Mesenchymal stem cell (in vitro differentiated cells and primary cell): ENCODE measurements at regions not wholly inside any gene's neighbourhood (a gene's known extent, or its start where the extent isn't known, plus 50 kb on each side); places are given as distances from the start of the nearest gene placed in this dataset.

Experiments used
- DNase-seq: peaks from one replicate; pipeline ENCODE4 v3.0.0-alpha.2; 2013
- H2AFZ ChIP-seq: one replicate; pipeline ENCODE4 v1.6.1; 2013; ENCODE audit warnings: low read depth, mild to moderate bottlenecking, control low read depth, inconsistent platforms, low read length, moderate library complexity
- H2AK5ac ChIP-seq: 2 replicates; pipeline ENCODE4 v1.6.1; 2013; ENCODE audit warnings: low read length, moderate library complexity, mild to moderate bottlenecking, inconsistent platforms; ENCODE audit not compliant: severe bottlenecking
- H2BK120ac ChIP-seq: one replicate; pipeline ENCODE4 v1.6.1; 2013; ENCODE audit warnings: low read depth, mild to moderate bottlenecking, inconsistent platforms, low read length, moderate library complexity
- H2BK12ac ChIP-seq, 2 experiments: one replicate each; pipeline ENCODE4 v1.6.1; 2013; ENCODE audit warnings: inconsistent platforms in 2 of 2, low read length in 2 of 2, mild to moderate bottlenecking in 2 of 2, moderate library complexity in 2 of 2, control low read depth in 1 of 2
- H2BK15ac ChIP-seq: one replicate; pipeline ENCODE4 v1.6.1; 2013; ENCODE audit warnings: mild to moderate bottlenecking, low read depth, inconsistent platforms; ENCODE audit not compliant: poor library complexity, severe bottlenecking
- H2BK5ac ChIP-seq: 2 replicates; pipeline ENCODE4 v1.6.1; 2013; ENCODE audit warnings: low read depth, mild to moderate bottlenecking, low read length, control low read depth, inconsistent platforms; ENCODE audit not compliant: poor library complexity, severe bottlenecking
- H3K14ac ChIP-seq, 2 experiments: one replicate each; pipeline ENCODE4 v1.6.1; 2013; ENCODE audit warnings: inconsistent platforms in 2 of 2, low read length in 2 of 2, control low read depth in 1 of 2, mild to moderate bottlenecking in 1 of 2, moderate library complexity in 1 of 2
- H3K18ac ChIP-seq, 2 experiments: one replicate each; pipeline ENCODE4 v1.6.1; 2013; ENCODE audit warnings: inconsistent platforms in 2 of 2, low read length in 2 of 2, control low read depth in 1 of 2, low read depth in 1 of 2, mild to moderate bottlenecking in 1 of 2
- H3K23ac ChIP-seq, 2 experiments: one replicate each; pipeline ENCODE4 v1.6.1; 2013; ENCODE audit warnings: inconsistent platforms in 2 of 2, low read length in 2 of 2, mild to moderate bottlenecking in 2 of 2, moderate library complexity in 2 of 2, control low read depth in 1 of 2
- H3K27ac ChIP-seq: 2 replicates; pipeline ENCODE4 v1.5.1; 2013; ENCODE audit warnings: mild to moderate bottlenecking, moderate library complexity, low read length, control low read depth, inconsistent platforms; ENCODE audit not compliant: poor library complexity, severe bottlenecking
- H3K27me3 ChIP-seq, 2 experiments: 2 replicates each; pipeline versions ENCODE4 v1.6.1 to v1.7.0; 2013; ENCODE audit warnings: low read length in 2 of 2, mild to moderate bottlenecking in 2 of 2, moderate library complexity in 2 of 2, control low read depth in 1 of 2, inconsistent platforms in 1 of 2; ENCODE audit not compliant: control insufficient read depth in 1 of 2, insufficient read depth in 1 of 2
- H3K36me3 ChIP-seq, 2 experiments: 2 replicates each; pipeline versions ENCODE4 v1.6.1 to v1.7.0; 2013; ENCODE audit warnings: low read length in 2 of 2, control low read depth in 1 of 2, inconsistent platforms in 1 of 2, low read depth in 1 of 2, mild to moderate bottlenecking in 1 of 2; ENCODE audit not compliant: insufficient read depth in 2 of 2, control insufficient read depth in 1 of 2
- H3K4ac ChIP-seq, 2 experiments: one replicate each; pipeline ENCODE4 v1.6.1; 2013; ENCODE audit warnings: inconsistent platforms in 2 of 2, low read length in 2 of 2, mild to moderate bottlenecking in 2 of 2, moderate library complexity in 2 of 2, control low read depth in 1 of 2, low read depth in 1 of 2
- H3K4me1 ChIP-seq: 2 replicates; pipeline ENCODE4 v1.6.1; 2013; ENCODE audit warnings: low read depth, low read length, control low read depth; ENCODE audit not compliant: control insufficient read depth, insufficient read depth
- H3K4me2 ChIP-seq: 2 replicates; pipeline ENCODE4 v1.6.1; 2013; ENCODE audit warnings: low read length, mild to moderate bottlenecking, inconsistent platforms; ENCODE audit not compliant: poor library complexity, severe bottlenecking
- H3K4me3 ChIP-seq, 2 experiments: 2 replicates each; pipeline versions ENCODE4 v1.5.1 to v1.7.0; 2013; ENCODE audit warnings: low read length in 2 of 2, mild to moderate bottlenecking in 2 of 2, control low read depth in 1 of 2, low read depth in 1 of 2; ENCODE audit not compliant: insufficient read depth in 1 of 2
- H3K79me1 ChIP-seq: replicated peaks from 2 replicates; pipeline ENCODE4 v1.6.1; 2013; ENCODE audit warnings: mild to moderate bottlenecking, control low read depth, low read length, inconsistent platforms; ENCODE audit not compliant: poor library complexity, severe bottlenecking
- H3K9ac ChIP-seq: 2 replicates; pipeline ENCODE4 v1.7.0; 2013; ENCODE audit warnings: mild to moderate bottlenecking, low read length, moderate library complexity
- H3K9me3 ChIP-seq: 2 replicates; pipeline ENCODE4 v1.7.0; 2013; ENCODE audit warnings: mild to moderate bottlenecking, low read length; ENCODE audit not compliant: control insufficient read depth
- H4K8ac ChIP-seq: one replicate; pipeline ENCODE4 v1.6.1; 2013; ENCODE audit warnings: inconsistent platforms, mild to moderate bottlenecking, low read length, moderate library complexity
- H4K91ac ChIP-seq: one replicate; pipeline ENCODE4 v1.6.1; 2013; ENCODE audit warnings: mild to moderate bottlenecking, low read length, inconsistent platforms
- WGBS: methylation state at CpG from one replicate; pipeline ENCODE4 v1.1.7; 2013; ENCODE audit warnings: mixed read lengths; 5-methylcytosine and 5-hydroxymethylcytosine counted together

DNA sequence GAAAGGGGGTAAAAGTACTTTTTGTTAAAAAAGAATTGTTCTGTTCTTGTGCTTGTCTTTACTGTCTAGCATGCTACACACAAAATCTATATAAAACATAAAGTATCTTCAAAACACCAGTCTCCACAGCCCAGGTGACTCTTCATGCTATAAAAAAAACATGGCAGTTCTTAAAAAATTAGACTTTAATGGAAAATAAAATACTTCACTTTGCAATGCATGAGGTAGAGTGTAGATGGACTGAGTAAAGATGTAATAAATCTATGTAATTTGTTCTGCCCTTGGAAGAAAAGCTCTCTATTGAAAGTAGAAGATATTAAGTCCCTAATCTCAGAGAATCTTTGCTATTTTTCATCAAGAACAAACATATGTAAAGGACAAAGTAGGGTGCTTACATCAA lies 425.4 kb downstream of the NOVA1 start:
- Histone ChIP-seq H3K4me2 (no peak overlapping the region), H3K18ac (no peak overlapping the region), H2AK5ac (no peak overlapping the region), H3K9me3 (no peaks in the 10 kb centered on the region), H3K23ac (no peak overlapping the region), H3K27ac (no peak overlapping the region), H3K14ac (no peak overlapping the region), H3K27me3 (no peaks in the 10 kb centered on the region), H3K79me1 (no peaks in the 10 kb centered on the region), H4K8ac (no peak overlapping the region), H3K4me1 (no peaks in the 10 kb centered on the region), H2AFZ (no peak overlapping the region), H2BK120ac (no peak overlapping the region), H3K4me3 (no peak overlapping the region), H2BK5ac (no peak overlapping the region), H3K36me3 (no peaks in the 10 kb centered on the region), H2BK15ac (no peak overlapping the region), H3K4ac (no peak overlapping the region), H4K91ac (no peak overlapping the region), H3K9ac (no peak overlapping the region), H2BK12ac (no peak overlapping the region)
- DNase-seq, result no peak

- H2BK15ac ChIP-seq, result no peak overlapping the region
- no peak overlapping the region for H2AK5ac ChIP-seq
- no peak overlapping the region for H3K18ac ChIP-seq
- H3K4ac ChIP-seq, result no peak overlapping the region
- no peak overlapping the region for H2BK5ac ChIP-seq
- no peak overlapping the region for H3K23ac ChIP-seq
- no peak overlapping the region for H2BK120ac ChIP-seq
- no peaks in the 10 kb centered on the region for H3K79me1 ChIP-seq
- no peak overlapping the region for H3K14ac ChIP-seq
- H4K8ac ChIP-seq, result no peak overlapping the region
- WGBS, result no CpG with 5 or more reads among the region's 1 CpG
- H2AFZ ChIP-seq, result no peak overlapping the region
- H3K9me3 ChIP-seq, result no peaks in the 10 kb centered on the region
- H2BK12ac ChIP-seq, result no peak overlapping the region
- no peaks in the 10 kb centered on the region for H3K36me3 ChIP-seq
- no peak overlapping the region for H4K91ac ChIP-seq
- DNase-seq, result no peak
- no peak overlapping the region for H3K4me3 ChIP-seq
- H3K4me2 ChIP-seq, result no peak overlapping the region
- H3K4me1 ChIP-seq, result no peaks in the 10 kb centered on the region
- no peak overlapping the region for H3K27ac ChIP-seq
- H3K27me3 ChIP-seq, result no peaks in the 10 kb centered on the region
- H3K9ac ChIP-seq, result no peak overlapping the region
Observed at GRCh38 chr14:26170885-26171284, 426.9 kb downstream of the NOVA1 start.

- no peak overlapping the region for H2BK120ac ChIP-seq
- peak; percentile 46 for DNase-seq
- no peak overlapping the region for H3K4me3 ChIP-seq
- H2AK5ac ChIP-seq, result no peak overlapping the region
- H3K18ac ChIP-seq, result no peak overlapping the region
- no peak overlapping the region for H2BK12ac ChIP-seq
- no peaks in the 10 kb centered on the region for H3K4me1 ChIP-seq
- H3K14ac ChIP-seq, result peak overlapping the region in 1 of 2 experiments; percentile 81
- H3K79me1 ChIP-seq, result no peaks in the 10 kb centered on the region
- no peak overlapping the region for H3K4ac ChIP-seq
- WGBS, result no CpG with 5 or more reads among the region's 1 CpG
- H3K23ac ChIP-seq, result no peak overlapping the region
- peaks cover 4% of the 10 kb centered on the region for H3K9me3 ChIP-seq
- H2BK15ac ChIP-seq, result no peak overlapping the region
- no peak overlapping the region for H2AFZ ChIP-seq
- H3K27me3 ChIP-seq, result peaks cover 3 to 5% of the 10 kb centered on the region in 2 experiments
- no peak overlapping the region for H4K8ac ChIP-seq
- no peaks in the 10 kb centered on the region for H3K36me3 ChIP-seq
- H3K4me2 ChIP-seq, result no peak overlapping the region
- no peak overlapping the region for H2BK5ac ChIP-seq
- no peak overlapping the region for H4K91ac ChIP-seq
- H3K9ac ChIP-seq, result no peak overlapping the region
- H3K27ac ChIP-seq, result no peak overlapping the region
Observed at GRCh38 chr14:26163761-26164160, 434.1 kb downstream of the NOVA1 start.

DNA sequence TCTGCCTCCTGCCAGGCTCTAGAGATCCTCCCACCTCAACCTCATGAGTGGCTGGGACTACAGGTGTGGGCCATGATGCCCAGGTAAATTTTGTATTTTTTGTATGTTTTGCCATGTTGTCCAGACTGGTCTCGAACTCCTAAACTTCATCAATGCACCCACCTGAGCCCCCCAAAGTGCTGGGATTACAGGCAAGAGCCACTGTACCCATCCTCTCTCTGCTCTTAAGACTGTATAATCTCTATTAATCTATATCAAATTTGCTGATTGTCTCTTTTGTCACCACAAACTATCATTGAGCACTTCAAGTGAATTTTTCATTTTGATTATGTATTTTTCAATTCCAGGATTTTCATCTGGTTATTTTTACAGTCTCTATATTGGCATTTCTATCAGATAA lies 440.3 kb downstream of the NOVA1 start:
- Histone ChIP-seq H3K9ac (no peak overlapping the region), H2BK5ac (no peak overlapping the region), H3K18ac (no peak overlapping the region), H3K27me3 (no peaks in the 10 kb centered on the region), H3K4ac (no peak overlapping the region), H2BK120ac (no peak overlapping the region), H3K4me3 (no peak overlapping the region), H3K27ac (no peak overlapping the region), H3K4me2 (no peak overlapping the region), H2BK15ac (no peak overlapping the region), H3K36me3 (no peaks in the 10 kb centered on the region), H3K23ac (no peak overlapping the region), H3K9me3 (peaks cover 16% of the 10 kb centered on the region), H2AFZ (no peak overlapping the region), H3K14ac (no peak overlapping the region), H2BK12ac (no peak overlapping the region), H2AK5ac (no peak overlapping the region), H4K91ac (no peak overlapping the region), H3K79me1 (no peaks in the 10 kb centered on the region), H4K8ac (no peak overlapping the region), H3K4me1 (no peaks in the 10 kb centered on the region)
- no peak for DNase-seq
- whole genome bisulfite sequencing, result no CpG with 5 or more reads among the region's 1 CpG
